RWPE2 (cell line): ENCODE measurements at regions not wholly inside any gene's neighbourhood (a gene's known extent, or its start where the extent isn't known, plus 50 kb on each side); places are given as distances from the start of the nearest gene placed in this dataset.

Experiments
- ATAC-seq: fragments of 200-7000 bp; cut with Tn5 transposase; 3 replicates; pipeline ENCODE4 v1.9.1; 2021; ENCODE audit warnings: low read depth
- DNase-seq: peaks from one replicate; pipeline ENCODE4 v3.0.0-alpha.2; 2020; ENCODE audit warnings: low spot score
- H3K27ac ChIP-seq: fragments of 450-650 bp; 2 replicates; pipeline ENCODE4 v1.5.1; 2017; ENCODE audit warnings: mild to moderate bottlenecking; ENCODE audit not compliant: poor library complexity, severe bottlenecking
- H3K27me3 ChIP-seq: fragments of 250-450 bp; sonication (Bioruptor Pico); 2 replicates; pipeline ENCODE4 v1.5.1; 2021; ENCODE audit warnings: mild to moderate bottlenecking, moderate library complexity; ENCODE audit not compliant: insufficient read depth, poor library complexity, severe bottlenecking
- H3K36me3 ChIP-seq: fragments of 250-450 bp; sonication (Bioruptor Pico); 2 replicates; pipeline ENCODE4 v1.5.1; 2020; ENCODE audit warnings: low read depth, mild to moderate bottlenecking, moderate library complexity
- H3K4me1 ChIP-seq: fragments of 250-450 bp; sonication (Bioruptor Pico); 2 replicates; pipeline ENCODE4 v1.5.1; 2021; ENCODE audit warnings: mild to moderate bottlenecking, moderate library complexity; ENCODE audit not compliant: insufficient read depth, poor library complexity, severe bottlenecking
- H3K4me3 ChIP-seq: fragments of 250-450 bp; sonication (Bioruptor Pico); 2 replicates; pipeline ENCODE4 v1.5.1; 2021; ENCODE audit warnings: mild to moderate bottlenecking, moderate library complexity; ENCODE audit not compliant: severe bottlenecking
- H3K9me3 ChIP-seq: fragments of 250-450 bp; sonication (Bioruptor Pico); 2 replicates; pipeline ENCODE4 v1.5.1; 2021; ENCODE audit warnings: mild to moderate bottlenecking, moderate library complexity; ENCODE audit not compliant: severe bottlenecking
- CTCF ChIP-seq: fragments of 450-650 bp; IDR thresholded peaks from one replicate; pipeline ENCODE4 v1.5.1; 2017; ENCODE audit warnings: mild to moderate bottlenecking, moderate library complexity; ENCODE audit not compliant: poor library complexity, severe bottlenecking

GRCh38 chr15:69758810-69759790, 306.5 kb downstream of the RPLP1 start:
- peaks cover 22% of the 10 kb centered on the region for H3K4me1 ChIP-seq
- no peak overlapping the region for H3K27ac ChIP-seq
- no peak for DNase-seq
- no peak overlapping the region for H3K4me3 ChIP-seq
- no peak for ATAC-seq
- H3K9me3 ChIP-seq: no peaks in the 10 kb centered on the region
- no peak for TF ChIP-seq CTCF
- no peaks in the 10 kb centered on the region for H3K36me3 ChIP-seq
- no peaks in the 10 kb centered on the region for H3K27me3 ChIP-seq

GRCh38 chr15:69760258-69760845, 307.7 kb downstream of the RPLP1 start:
- H3K27ac ChIP-seq: peak overlapping the region; percentile 36
- peaks cover 22% of the 10 kb centered on the region for H3K4me1 ChIP-seq
- ATAC-seq: peak; percentile 30
- H3K27me3 ChIP-seq: no peaks in the 10 kb centered on the region
- no peaks in the 10 kb centered on the region for H3K36me3 ChIP-seq
- H3K9me3 ChIP-seq: no peaks in the 10 kb centered on the region
- H3K4me3 ChIP-seq: no peak overlapping the region
- TF ChIP-seq CTCF: no peak
- no peak for DNase-seq

GRCh38 chr15:69760890-69761568, 308.4 kb downstream of the RPLP1 start:
- Histone ChIP-seq H3K27me3 (no peaks in the 10 kb centered on the region), H3K36me3 (no peaks in the 10 kb centered on the region), H3K4me1 (peaks cover 22% of the 10 kb centered on the region), H3K27ac (peak overlapping the region; percentile 36), H3K4me3 (no peak overlapping the region), H3K9me3 (no peaks in the 10 kb centered on the region)
- TF ChIP-seq CTCF: no peak
- peak; percentile 94 for DNase-seq
- ATAC-seq: peak; percentile 96

GRCh38 chr15:69762373-69763148, 309.9 kb downstream of the RPLP1 start:
- ATAC-seq (no peak), DNase-seq (no peak)
- no peak overlapping the region for H3K27ac ChIP-seq
- peaks cover 22% of the 10 kb centered on the region for H3K4me1 ChIP-seq
- no peaks in the 10 kb centered on the region for H3K9me3 ChIP-seq
- H3K4me3 ChIP-seq: no peak overlapping the region
- no peaks in the 10 kb centered on the region for H3K36me3 ChIP-seq
- TF ChIP-seq CTCF: no peak
- H3K27me3 ChIP-seq: no peaks in the 10 kb centered on the region
